WTC11 (cell line): ENCODE measurements at regions not wholly inside any gene's neighbourhood (a gene's known extent, or its start where the extent isn't known, plus 50 kb on each side); places are given as distances from the start of the nearest gene placed in this dataset.

ENCODE experiments used
- ATAC-seq: fragments of 200-7000 bp; cut with Tn5 transposase; 2 replicates; pipeline ENCODE4 v1.10.0; 2021; ENCODE audit warnings: mild to moderate bottlenecking, moderate library complexity
- CTCF ChIA-PET: fragments of 300-600 bp; sonication (Branson Sonifier 250); formaldehyde crosslinking; loops from one replicate; lab custom pipeline; 2021; ENCODE audit warnings: antibody characterized with exemption; lab: Charles Lee
- POLR2A ChIA-PET: fragments of 350-600 bp; sonication (Branson Sonifier 250); formaldehyde crosslinking; loops from one replicate; lab custom pipeline; 2021; ENCODE audit warnings: antibody characterized with exemption; lab: Charles Lee
- DNase-seq: peaks from one replicate; pipeline ENCODE4 v3.0.0; 2021; ENCODE audit warnings: low spot score
- H3K27ac Mint-ChIP-seq: 2 replicates; pipeline ENCODE4 v1.8.0; 2021; ENCODE audit warnings: mixed read lengths
- H3K27me3 Mint-ChIP-seq: 2 replicates; pipeline ENCODE4 v1.8.0; 2021; ENCODE audit warnings: low read depth, mild to moderate bottlenecking, moderate library complexity, mixed read lengths
- H3K36me3 Mint-ChIP-seq: 2 replicates; pipeline ENCODE4 v1.8.0; 2021; ENCODE audit warnings: mixed read lengths
- H3K4me1 Mint-ChIP-seq: 2 replicates; pipeline ENCODE4 v1.8.0; 2022; ENCODE audit warnings: mixed read lengths
- H3K4me3 Mint-ChIP-seq: 2 replicates; pipeline ENCODE4 v1.8.0; 2021; ENCODE audit warnings: mild to moderate bottlenecking, moderate library complexity, mixed read lengths
- H3K9me3 Mint-ChIP-seq: 2 replicates; pipeline ENCODE4 v1.8.0; 2021; ENCODE audit warnings: mixed read lengths
- ATF1 ChIP-seq: sonication (generic); formaldehyde crosslinking; IDR thresholded peaks from 2 replicates; pipeline ENCODE4 v1.8.1; 2023; ENCODE audit warnings: mild to moderate bottlenecking, moderate library complexity, missing genetic modification reagents
- EMX1 ChIP-seq: fragments of 250-450 bp; sonication (Bioruptor Pico); IDR thresholded peaks from 2 replicates; pipeline ENCODE4 v1.8.0; 2021; ENCODE audit warnings: mild to moderate bottlenecking
- ETV6 ChIP-seq: sonication (generic); formaldehyde crosslinking; IDR thresholded peaks from 2 replicates; pipeline ENCODE4 v1.8.1; 2022; ENCODE audit warnings: mild to moderate bottlenecking, missing genetic modification reagents
- GABPB1 ChIP-seq: sonication (generic); formaldehyde crosslinking; IDR thresholded peaks from 2 replicates; pipeline ENCODE4 v1.8.1; 2023; ENCODE audit warnings: mild to moderate bottlenecking, missing genetic modification reagents
- GRHL2 ChIP-seq: fragments of 250-450 bp; sonication (Bioruptor Pico); IDR thresholded peaks from 2 replicates; pipeline ENCODE4 v1.8.0; 2022; ENCODE audit warnings: mild to moderate bottlenecking, moderate library complexity; ENCODE audit not compliant: insufficient replicate concordance, severe bottlenecking
- GTF2I ChIP-seq: fragments of 250-450 bp; sonication (Bioruptor Pico); conservative IDR thresholded peaks from 2 replicates; pipeline ENCODE4 v1.4.0; 2021; ENCODE audit warnings: mild to moderate bottlenecking
- HMGA2 ChIP-seq: fragments of 250-450 bp; sonication (Bioruptor Pico); IDR thresholded peaks from 2 replicates; pipeline ENCODE4 v1.4.0; 2021; ENCODE audit warnings: mild to moderate bottlenecking, moderate library complexity
- JAZF1 ChIP-seq: fragments of 250-450 bp; sonication (Bioruptor Pico); IDR thresholded peaks from 2 replicates; pipeline ENCODE4 v1.9.0; 2021; ENCODE audit warnings: moderate library complexity, mild to moderate bottlenecking, inconsistent platforms
- JUN ChIP-seq: sonication (generic); formaldehyde crosslinking; IDR thresholded peaks from 2 replicates; pipeline ENCODE4 v1.8.0; 2023; ENCODE audit warnings: mild to moderate bottlenecking, missing genetic modification reagents
- MYBL2 ChIP-seq: sonication (generic); formaldehyde crosslinking; IDR thresholded peaks from 2 replicates; pipeline ENCODE4 v1.8.1; 2023; ENCODE audit warnings: mild to moderate bottlenecking, moderate library complexity, missing genetic modification reagents
- NFE2L1 ChIP-seq: sonication (generic); formaldehyde crosslinking; IDR thresholded peaks from 2 replicates; pipeline ENCODE4 v1.8.1; 2023; ENCODE audit warnings: missing genetic modification reagents
- NR3C1 ChIP-seq: sonication (generic); formaldehyde crosslinking; conservative IDR thresholded peaks from 2 replicates; pipeline ENCODE4 v1.8.1; 2023; ENCODE audit warnings: low read depth, mild to moderate bottlenecking, missing genetic modification reagents
- SMAD4 ChIP-seq: sonication (generic); formaldehyde crosslinking; IDR thresholded peaks from 2 replicates; pipeline ENCODE4 v1.8.0; 2022; ENCODE audit warnings: mild to moderate bottlenecking, missing genetic modification reagents
- SOX15 ChIP-seq: fragments of 250-450 bp; sonication (Bioruptor Pico); IDR thresholded peaks from 2 replicates; pipeline ENCODE4 v1.9.0; 2021; ENCODE audit warnings: mild to moderate bottlenecking
- ZBTB21 ChIP-seq: sonication (generic); formaldehyde crosslinking; IDR thresholded peaks from 2 replicates; pipeline ENCODE4 v1.8.1; 2023; ENCODE audit warnings: mild to moderate bottlenecking, missing genetic modification reagents, borderline replicate concordance
- ZNF232 ChIP-seq: sonication (generic); formaldehyde crosslinking; IDR thresholded peaks from 2 replicates; pipeline ENCODE4 v1.8.0; 2022; ENCODE audit warnings: mild to moderate bottlenecking, missing genetic modification reagents
- ZNF317 ChIP-seq: sonication (generic); formaldehyde crosslinking; IDR thresholded peaks from 2 replicates; pipeline ENCODE4 v1.8.1; 2023; ENCODE audit warnings: low read depth, mild to moderate bottlenecking, moderate library complexity, missing genetic modification reagents, borderline replicate concordance
- ZNF671 ChIP-seq: fragments of 250-450 bp; sonication (Bioruptor Pico); IDR thresholded peaks from 2 replicates; pipeline ENCODE4 v1.8.0; 2021; ENCODE audit warnings: mild to moderate bottlenecking
- TF ChIP-seq, protein P1 (sequence below): sonication (generic); formaldehyde crosslinking; conservative IDR thresholded peaks from 2 replicates; pipeline ENCODE4 v1.8.1; 2023; ENCODE audit warnings: mild to moderate bottlenecking, low read depth, missing genetic modification reagents, moderate library complexity
- TF ChIP-seq, protein P2 (sequence below): sonication (generic); formaldehyde crosslinking; IDR thresholded peaks from 2 replicates; pipeline ENCODE4 v1.8.1; 2023; ENCODE audit warnings: mild to moderate bottlenecking, missing genetic modification reagents
- TF ChIP-seq, protein P3 (sequence below): sonication (generic); formaldehyde crosslinking; IDR thresholded peaks from 2 replicates; pipeline ENCODE4 v1.8.1; 2022; ENCODE audit warnings: mild to moderate bottlenecking, missing genetic modification reagents, moderate library complexity, borderline replicate concordance
- TF ChIP-seq, protein P4 (sequence below): sonication (generic); formaldehyde crosslinking; IDR thresholded peaks from 2 replicates; pipeline ENCODE4 v1.8.1; 2023; ENCODE audit warnings: mild to moderate bottlenecking, missing genetic modification reagents, moderate library complexity
- TF ChIP-seq, protein P5 (sequence below): sonication (generic); formaldehyde crosslinking; IDR thresholded peaks from 2 replicates; pipeline ENCODE4 v1.8.0; 2022; ENCODE audit warnings: mild to moderate bottlenecking, missing genetic modification reagents
- TF ChIP-seq, protein P6 (sequence below): fragments of 250-450 bp; sonication (Bioruptor Pico); conservative IDR thresholded peaks from 2 replicates; pipeline ENCODE4 v1.9.0; 2021; ENCODE audit warnings: mild to moderate bottlenecking

DNA sequence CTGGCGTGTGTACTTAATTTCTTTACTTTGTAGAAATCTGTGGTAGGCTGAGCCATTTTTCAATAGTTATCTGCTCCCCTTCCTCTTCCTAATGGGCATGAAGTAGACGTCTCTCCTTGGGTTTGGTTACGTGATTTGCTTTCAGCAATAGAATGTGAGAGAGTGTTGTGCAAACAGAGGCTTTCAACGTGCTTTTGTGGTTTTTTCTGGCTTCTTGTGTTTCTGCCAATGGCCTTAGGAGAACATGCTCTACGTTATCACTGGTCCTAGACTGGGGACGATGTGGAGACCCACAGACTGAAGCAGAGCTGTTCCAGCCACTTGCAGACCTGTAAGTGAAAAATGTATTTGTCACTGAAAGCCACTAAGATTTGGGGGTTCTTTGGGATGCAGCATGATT lies 107.2 kb upstream of the NPTX2 start (continued):
- TF ChIP-seq, protein P1, sequence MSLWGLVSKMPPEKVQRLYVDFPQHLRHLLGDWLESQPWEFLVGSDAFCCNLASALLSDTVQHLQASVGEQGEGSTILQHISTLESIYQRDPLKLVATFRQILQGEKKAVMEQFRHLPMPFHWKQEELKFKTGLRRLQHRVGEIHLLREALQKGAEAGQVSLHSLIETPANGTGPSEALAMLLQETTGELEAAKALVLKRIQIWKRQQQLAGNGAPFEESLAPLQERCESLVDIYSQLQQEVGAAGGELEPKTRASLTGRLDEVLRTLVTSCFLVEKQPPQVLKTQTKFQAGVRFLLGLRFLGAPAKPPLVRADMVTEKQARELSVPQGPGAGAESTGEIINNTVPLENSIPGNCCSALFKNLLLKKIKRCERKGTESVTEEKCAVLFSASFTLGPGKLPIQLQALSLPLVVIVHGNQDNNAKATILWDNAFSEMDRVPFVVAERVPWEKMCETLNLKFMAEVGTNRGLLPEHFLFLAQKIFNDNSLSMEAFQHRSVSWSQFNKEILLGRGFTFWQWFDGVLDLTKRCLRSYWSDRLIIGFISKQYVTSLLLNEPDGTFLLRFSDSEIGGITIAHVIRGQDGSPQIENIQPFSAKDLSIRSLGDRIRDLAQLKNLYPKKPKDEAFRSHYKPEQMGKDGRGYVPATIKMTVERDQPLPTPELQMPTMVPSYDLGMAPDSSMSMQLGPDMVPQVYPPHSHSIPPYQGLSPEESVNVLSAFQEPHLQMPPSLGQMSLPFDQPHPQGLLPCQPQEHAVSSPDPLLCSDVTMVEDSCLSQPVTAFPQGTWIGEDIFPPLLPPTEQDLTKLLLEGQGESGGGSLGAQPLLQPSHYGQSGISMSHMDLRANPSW, result no peak
- TF ChIP-seq JUN (CRISPR knock-in tag), result no peak
- TF ChIP-seq, protein P2, sequence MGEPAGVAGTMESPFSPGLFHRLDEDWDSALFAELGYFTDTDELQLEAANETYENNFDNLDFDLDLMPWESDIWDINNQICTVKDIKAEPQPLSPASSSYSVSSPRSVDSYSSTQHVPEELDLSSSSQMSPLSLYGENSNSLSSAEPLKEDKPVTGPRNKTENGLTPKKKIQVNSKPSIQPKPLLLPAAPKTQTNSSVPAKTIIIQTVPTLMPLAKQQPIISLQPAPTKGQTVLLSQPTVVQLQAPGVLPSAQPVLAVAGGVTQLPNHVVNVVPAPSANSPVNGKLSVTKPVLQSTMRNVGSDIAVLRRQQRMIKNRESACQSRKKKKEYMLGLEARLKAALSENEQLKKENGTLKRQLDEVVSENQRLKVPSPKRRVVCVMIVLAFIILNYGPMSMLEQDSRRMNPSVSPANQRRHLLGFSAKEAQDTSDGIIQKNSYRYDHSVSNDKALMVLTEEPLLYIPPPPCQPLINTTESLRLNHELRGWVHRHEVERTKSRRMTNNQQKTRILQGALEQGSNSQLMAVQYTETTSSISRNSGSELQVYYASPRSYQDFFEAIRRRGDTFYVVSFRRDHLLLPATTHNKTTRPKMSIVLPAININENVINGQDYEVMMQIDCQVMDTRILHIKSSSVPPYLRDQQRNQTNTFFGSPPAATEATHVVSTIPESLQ (CRISPR knock-in tag), result no peak
- TF ChIP-seq JAZF1 (CRISPR knock-in tag), result no peak
- no peak for TF ChIP-seq MYBL2 (CRISPR knock-in tag)
- no peak for TF ChIP-seq SMAD4 (CRISPR knock-in tag)
- TF ChIP-seq ETV6 (CRISPR knock-in tag), result no peak
- TF ChIP-seq ZBTB21 (CRISPR knock-in tag), result no peak
- TF ChIP-seq, protein P3, sequence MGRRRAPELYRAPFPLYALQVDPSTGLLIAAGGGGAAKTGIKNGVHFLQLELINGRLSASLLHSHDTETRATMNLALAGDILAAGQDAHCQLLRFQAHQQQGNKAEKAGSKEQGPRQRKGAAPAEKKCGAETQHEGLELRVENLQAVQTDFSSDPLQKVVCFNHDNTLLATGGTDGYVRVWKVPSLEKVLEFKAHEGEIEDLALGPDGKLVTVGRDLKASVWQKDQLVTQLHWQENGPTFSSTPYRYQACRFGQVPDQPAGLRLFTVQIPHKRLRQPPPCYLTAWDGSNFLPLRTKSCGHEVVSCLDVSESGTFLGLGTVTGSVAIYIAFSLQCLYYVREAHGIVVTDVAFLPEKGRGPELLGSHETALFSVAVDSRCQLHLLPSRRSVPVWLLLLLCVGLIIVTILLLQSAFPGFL (CRISPR knock-in tag), result no peak
- no peak for TF ChIP-seq ATF1 (CRISPR knock-in tag)
- no peak for TF ChIP-seq GTF2I (CRISPR knock-in tag)

DNA sequence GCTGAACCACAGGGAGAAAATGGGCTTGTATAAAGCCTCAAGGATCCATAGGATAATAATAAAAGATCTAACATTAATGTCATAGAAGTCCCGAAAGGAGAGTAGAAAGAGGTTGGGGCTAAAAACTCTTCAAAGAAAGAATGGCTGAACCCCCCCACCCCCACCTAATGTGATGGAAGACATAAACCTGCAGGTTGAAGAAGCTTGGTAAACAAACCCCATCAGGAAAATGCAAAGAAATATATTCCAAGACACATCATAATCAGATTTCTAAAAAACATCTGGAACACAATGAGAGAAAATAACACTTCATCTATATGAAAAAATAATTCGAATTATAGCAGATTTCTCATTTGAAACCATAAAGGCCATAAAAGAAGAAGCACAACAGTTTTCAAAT lies 105.6 kb upstream of the BAIAP2L1 start:
- DNase-seq, result no peak
- ChIA-PET POLR2A (no interaction called here), CTCF (interaction anchor here (0.7 kb wide), 1 partner anchor 85 kb away, joined by 4 read pairs; no protein-coding TSS in a partner anchor)
- H3K36me3 Mint-ChIP-seq, result no peaks in the 10 kb centered on the region
- TF ChIP-seq ZNF317 (CRISPR knock-in tag) (no peak), HMGA2 (CRISPR knock-in tag) (no peak), GRHL2 (CRISPR knock-in tag) (no peak)
- H3K4me3 Mint-ChIP-seq, result no peak overlapping the region
- no peak overlapping the region for H3K27ac Mint-ChIP-seq
- no peaks in the 10 kb centered on the region for H3K4me1 Mint-ChIP-seq
- no peaks in the 10 kb centered on the region for H3K9me3 Mint-ChIP-seq
- peaks cover 8% of the 10 kb centered on the region; the same call in 1 of the 2 replicates for H3K27me3 Mint-ChIP-seq
- ATAC-seq, result no peak

DNA sequence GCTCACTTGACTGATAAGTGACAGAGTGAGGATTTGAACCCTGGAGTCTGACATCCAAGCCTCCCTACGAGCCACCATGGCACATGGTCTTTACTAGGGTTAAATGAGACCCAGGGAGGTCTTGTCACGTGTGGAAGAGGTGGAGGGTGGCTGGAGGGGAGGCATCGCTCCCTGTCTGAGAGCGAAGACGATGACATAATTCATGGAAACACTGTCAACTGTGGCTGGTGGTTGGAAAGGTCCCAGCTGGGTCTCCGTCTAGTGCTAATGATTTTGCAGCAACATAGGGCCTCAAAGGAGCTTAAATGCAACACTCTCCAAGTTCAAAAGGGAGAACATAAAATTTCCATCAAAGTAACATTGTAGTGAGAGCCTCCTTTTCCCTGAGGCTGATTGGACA lies 99.9 kb upstream of the BAIAP2L1 start:
- H3K27ac Mint-ChIP-seq, result no peak overlapping the region
- H3K36me3 Mint-ChIP-seq, result peaks cover 8% of the 10 kb centered on the region; the same call in 1 of the 2 replicates
- no peaks in the 10 kb centered on the region for H3K4me1 Mint-ChIP-seq
- peaks cover 36% of the 10 kb centered on the region for H3K9me3 Mint-ChIP-seq
- CTCF ChIA-PET, result no interaction called here
- DNase-seq (no peak), ATAC-seq (no peak)
- no peak overlapping the region for H3K4me3 Mint-ChIP-seq
- H3K27me3 Mint-ChIP-seq, result peaks cover 2% of the 10 kb centered on the region; the same call in 1 of the 2 replicates
- POLR2A ChIA-PET, result no interaction called here
- TF ChIP-seq, protein P4, sequence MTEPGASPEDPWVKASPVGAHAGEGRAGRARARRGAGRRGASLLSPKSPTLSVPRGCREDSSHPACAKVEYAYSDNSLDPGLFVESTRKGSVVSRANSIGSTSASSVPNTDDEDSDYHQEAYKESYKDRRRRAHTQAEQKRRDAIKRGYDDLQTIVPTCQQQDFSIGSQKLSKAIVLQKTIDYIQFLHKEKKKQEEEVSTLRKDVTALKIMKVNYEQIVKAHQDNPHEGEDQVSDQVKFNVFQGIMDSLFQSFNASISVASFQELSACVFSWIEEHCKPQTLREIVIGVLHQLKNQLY (CRISPR knock-in tag), result no peak
- TF ChIP-seq ZNF671 (no peak), SMAD4 (CRISPR knock-in tag) (no peak), EMX1 (CRISPR knock-in tag) (no peak), NFE2L1 (CRISPR knock-in tag) (no peak), GABPB1 (CRISPR knock-in tag) (no peak), SOX15 (no peak), NR3C1 (CRISPR knock-in tag) (no peak), ZNF232 (CRISPR knock-in tag) (no peak)
- TF ChIP-seq, protein P5, sequence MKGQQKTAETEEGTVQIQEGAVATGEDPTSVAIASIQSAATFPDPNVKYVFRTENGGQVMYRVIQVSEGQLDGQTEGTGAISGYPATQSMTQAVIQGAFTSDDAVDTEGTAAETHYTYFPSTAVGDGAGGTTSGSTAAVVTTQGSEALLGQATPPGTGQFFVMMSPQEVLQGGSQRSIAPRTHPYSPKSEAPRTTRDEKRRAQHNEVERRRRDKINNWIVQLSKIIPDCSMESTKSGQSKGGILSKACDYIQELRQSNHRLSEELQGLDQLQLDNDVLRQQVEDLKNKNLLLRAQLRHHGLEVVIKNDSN (CRISPR knock-in tag), result no peak
- TF ChIP-seq, protein P6, sequence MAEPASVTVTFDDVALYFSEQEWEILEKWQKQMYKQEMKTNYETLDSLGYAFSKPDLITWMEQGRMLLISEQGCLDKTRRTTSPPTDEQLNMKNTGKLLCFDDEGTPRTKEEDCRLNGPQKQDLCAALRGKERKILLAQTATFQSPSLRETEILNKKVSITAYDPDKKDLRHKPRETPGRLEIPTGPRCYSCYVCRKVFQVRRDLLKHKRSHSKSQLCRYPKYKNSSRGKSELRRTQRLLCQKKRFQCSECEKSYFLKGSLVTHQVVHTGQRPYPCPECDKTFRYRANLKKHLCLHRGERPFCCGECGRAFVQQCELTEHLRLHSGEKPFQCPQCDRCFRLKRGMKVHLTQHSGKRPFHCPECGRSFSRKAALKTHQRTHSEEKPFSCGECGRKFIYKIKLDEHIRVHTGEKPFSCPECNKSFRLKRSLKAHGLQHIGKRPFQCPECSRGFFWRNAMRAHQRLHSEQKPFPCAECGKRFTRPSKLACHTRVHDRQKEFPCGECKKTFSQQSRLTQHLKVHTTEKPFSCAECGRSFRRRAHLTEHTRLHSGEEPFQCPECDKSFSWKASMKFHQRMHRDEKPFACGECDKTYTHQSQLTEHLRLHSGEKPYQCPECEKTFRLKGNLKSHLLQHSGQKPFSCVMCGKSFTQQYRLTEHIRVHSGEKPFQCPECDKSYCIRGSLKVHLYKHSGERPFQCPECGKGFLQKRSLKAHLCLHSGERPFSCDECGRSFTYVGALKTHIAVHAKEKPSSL (CRISPR knock-in tag), result no peak
- TF ChIP-seq, protein P2 (CRISPR knock-in tag), result no peak
